GM21447 (cell line): ENCODE measurements at regions not wholly inside any gene's neighbourhood (a gene's known extent, or its start where the extent isn't known, plus 50 kb on each side); places are given as distances from the start of the nearest gene placed in this dataset.

Experiments
- ATAC-seq: cut with Tn5 transposase; IDR thresholded peaks from one replicate; pipeline ENCODE4 v1.9.1; 2021; ENCODE audit not compliant: unreplicated experiment

DNA sequence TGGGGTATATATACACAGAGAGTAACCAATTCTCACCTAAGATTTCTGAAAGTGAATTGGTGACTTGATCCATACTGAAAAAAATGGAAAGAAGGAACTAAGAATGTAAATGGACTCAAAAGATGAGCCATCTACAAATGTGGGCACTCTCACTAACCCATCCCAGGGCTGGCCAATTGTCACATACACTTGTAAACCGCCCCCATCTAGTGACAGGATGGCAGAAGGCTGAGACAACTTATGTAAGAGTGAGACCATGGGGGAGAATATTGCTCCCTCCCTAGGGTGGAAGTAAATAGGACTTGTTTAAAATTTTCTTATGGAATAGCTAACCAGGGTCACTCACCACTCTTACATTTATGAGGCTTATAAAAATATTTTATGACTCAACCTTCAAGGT is 377.1 kb upstream of the ISX start:
- ATAC-seq = no peak

DNA sequence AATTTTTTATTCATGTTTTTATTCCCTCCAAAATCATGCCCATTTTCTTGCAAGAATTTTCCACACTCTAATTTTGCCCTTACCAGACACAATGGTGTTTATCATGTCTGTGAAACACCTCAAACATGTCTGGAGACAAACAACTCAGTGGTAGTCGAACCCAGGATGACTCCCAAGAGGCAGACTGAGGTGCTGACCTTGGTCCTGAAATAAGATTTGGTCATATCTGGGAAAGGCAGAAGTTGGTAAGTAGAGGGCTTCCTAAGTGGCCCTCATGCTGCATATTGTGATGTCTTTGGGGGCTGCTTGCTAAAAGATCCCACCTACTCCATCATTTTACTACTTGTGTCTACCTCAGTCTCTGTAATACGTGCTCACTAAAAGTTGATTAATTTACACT is 369.4 kb upstream of the ISX start:
- no peak for ATAC-seq

DNA sequence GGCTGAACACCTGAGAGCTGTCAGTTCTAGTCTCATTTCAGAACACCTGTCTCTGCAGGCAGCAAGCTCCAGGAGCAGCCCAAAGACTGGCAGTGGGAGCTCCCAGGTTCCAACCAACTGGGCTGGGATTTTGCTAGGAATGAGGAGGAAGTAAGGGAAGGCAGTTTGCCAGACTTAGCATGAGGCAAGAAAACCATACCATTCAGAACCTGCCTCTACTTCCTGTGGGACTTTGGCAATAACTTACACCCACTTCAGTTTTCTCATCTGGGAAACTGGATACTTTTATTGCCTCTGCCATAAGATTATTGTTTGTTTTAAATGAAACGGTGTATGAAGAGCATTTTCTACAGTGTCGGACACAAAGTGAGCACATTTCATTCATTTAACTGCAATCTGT is 363.7 kb upstream of the ISX start:
- no peak for ATAC-seq

DNA sequence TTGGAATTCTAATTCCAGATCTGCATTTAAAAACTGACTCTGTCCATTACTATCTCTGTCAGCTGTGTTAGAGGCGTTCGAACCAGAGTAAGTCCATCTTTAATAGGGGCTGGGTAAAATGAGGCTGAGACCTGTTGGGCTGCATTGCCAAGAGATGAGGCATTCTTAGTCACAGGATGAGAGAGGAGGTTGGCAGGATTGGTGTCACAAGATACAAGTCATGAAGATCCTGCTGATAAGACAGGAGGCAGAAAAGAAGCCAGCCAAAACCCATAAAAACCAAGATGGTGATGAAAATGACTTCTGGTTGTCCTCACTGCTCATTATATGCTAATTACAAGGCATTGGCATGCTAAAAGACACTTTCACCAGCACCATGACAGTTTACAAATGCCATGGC is 356.3 kb upstream of the ISX start:
- ATAC-seq = no peak

DNA sequence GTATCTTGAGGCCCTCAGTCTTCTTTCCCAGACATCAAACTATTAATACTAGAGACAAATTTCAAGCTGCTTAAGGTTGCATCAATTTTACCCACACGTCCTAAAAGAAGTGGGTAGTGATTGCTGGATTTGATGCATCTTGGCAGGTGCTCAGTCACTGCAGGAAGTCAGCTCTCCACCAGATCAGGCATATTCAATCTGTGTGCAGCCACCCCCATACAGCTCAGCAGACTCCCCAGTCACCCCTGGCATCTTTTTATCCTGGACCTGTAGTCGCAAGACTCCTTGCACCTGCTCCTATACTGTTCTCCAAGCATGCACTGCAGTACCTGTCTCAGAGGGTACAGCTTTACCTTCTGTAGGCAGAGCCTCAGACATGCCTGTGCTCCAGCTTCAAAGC is 343.1 kb upstream of the ISX start:
- no peak for ATAC-seq

DNA sequence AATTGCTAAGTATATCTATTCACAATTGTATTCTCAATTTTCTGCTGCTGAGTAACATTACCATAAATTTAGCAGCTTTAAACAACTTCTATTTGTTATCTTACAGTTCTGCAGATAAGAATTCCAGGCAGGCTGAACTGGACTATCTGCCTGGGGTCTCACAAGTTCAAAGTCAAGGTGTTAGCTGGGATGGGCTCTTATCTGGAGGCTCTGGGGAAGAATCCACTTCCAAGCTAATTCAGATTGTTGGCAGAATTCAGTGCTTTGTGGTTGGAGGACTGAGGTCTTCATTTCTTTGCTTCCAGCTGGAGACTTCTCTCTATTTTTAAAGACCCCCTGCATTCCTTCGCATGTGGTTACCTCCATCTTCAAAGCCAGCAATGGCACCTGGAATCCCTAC is 329.9 kb upstream of the ISX start:
- ATAC-seq = no peak

DNA sequence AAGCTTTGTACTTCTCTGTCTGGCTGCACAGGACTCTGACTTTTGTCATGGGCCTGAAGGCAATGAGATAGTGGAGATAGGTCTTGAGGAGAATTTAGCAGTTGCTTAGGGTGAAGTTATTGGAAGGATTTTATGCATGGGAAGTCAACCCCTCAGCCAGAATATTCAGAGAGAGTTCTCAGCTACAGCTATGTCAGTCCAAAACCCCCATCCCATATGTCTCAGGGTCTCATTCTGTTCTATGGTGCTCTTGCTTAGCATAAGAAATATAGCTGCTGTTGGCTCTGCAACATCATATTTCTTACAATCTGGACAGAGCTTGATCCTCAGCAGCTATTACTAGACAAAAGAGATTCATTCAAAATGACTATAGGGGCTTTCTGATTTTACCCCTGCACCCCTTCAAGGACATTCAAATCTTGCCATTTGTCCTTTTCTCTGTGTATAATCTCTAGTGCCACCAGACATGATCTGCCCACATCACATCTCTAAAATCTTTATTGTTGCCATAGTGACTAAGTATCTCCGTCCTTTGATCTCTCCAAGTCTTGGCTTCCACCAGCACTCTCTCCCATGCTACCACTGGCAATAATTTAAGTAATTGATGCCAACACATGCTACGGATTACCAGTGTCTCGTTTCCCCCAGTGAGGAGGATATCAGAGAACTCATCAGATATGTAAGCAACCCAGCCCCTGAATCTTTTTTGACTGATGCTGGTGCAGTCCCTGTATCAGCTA is 327.1 kb upstream of the ISX start:
- ATAC-seq = no peak

DNA sequence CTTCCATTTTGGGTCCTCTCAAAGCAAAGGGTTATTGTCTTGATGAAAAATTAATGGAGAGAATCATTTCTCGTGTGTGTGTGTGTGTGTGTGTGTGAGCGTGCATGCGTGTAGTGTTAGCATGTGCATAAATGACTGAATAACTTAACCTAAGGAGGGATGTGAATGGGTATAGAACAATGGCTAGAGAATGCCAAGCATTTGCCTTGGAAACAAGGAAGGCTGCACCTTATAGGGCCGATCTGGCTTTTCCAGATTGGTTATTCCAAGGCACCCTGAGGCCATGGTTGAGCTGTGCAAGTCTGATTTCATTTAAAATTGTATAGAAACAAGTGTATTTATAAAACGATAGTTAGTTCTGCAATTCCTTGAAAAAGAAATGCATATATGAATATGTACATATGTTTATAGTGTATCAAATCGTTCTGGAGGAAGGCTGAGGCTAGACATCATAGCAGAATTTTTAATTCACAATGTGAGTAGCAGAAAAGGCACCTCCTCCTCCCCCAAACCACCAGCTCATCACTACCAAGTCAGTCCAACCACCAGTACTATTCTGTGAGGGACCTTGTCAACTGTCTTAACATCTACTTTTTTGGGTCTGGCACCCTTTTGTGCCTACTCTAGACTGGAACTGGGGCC is 322.7 kb upstream of the ISX start:
- ATAC-seq = no peak

DNA sequence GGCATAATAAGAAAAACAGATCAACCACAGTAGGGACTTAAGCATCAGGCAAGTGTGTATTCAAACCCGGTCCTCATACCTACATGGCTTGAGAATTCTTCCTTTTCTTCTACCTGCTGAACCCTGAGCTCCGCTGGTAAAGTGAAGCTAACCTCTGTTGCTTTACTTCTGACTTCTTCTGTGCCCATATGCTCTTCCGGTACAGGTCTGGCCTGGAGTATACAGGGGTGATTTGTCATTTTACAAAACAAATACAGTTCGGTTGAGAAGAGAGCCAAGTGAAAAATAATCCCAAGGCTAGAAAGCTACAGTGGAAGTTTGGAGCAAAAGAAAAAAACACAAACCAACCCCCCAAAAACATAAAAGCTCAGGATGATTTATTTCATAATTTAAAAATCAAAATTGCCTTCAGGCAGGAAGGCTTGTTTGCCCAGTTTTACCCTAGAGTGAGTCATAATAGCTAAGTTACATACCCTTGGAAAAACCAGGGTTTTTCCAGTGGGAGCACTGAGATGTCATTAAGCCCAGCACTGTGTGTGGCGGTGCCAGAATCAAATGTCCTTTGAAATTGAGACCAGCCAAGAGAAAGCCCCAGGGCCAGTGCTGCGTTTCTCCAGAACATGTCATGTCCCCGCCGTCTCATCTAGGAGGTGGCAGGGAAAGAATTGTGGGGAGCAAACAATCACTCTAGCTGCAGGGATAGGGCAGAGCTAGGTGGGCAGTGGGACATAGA is 305.5 kb upstream of the ISX start:
- ATAC-seq = no peak

DNA sequence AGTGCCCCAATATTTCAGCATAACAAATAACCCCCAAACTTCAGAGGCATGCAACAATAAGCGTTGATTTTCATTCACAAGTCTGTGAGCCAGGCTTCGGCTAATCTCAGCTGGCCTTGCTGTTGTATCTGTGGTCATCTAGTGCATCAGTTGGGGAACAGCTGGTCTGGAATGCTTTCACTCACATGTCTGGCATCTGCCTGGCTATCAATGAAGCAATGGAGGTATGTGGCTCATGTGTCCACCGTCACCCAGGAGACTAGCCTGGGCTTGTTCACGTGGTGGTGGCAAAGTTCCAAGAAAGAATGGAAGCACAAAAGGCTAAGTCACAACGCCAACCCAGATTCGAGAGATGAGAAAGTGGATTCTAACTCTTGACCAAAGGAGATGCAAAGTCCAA is 304.8 kb upstream of the ISX start:
- ATAC-seq = no peak

DNA sequence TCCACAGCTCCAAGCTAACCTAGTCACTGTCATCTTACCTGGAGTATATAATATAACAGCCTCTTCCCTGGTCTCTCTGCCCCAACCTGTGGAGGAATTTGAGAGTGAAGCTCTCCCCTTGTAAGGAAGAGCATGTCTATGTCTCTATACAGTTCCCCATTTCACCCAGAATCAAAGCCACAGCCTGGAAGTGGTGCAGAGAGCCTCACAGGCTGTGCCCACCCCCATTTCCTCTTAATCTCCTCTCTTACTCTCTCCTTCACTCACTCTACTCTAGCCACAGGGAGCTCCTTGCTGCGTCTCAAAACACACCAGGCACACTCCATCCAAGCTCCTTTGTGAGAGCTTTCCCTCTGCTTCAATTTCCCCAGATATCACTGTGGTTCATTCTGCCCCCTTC is 302.5 kb upstream of the ISX start:
- no peak for ATAC-seq

DNA sequence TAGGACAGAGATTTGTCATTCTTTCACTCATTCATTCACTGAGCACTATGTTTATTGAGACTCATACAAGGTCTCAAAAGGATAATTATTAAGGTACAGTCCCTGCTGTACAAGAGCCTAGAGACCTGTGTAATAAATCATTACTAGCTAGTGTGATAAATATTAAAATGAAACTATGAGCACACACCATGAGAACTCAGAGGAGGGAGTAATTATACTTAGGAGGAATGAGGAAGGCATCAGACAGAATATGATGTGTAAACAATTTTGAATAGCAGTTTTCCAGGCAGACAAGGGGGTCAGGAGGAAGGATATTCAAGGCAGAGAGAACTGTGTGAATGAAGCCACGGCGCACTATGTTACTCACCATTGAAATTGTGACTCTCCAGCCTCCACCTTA is 300.8 kb upstream of the ISX start:
- ATAC-seq = no peak

DNA sequence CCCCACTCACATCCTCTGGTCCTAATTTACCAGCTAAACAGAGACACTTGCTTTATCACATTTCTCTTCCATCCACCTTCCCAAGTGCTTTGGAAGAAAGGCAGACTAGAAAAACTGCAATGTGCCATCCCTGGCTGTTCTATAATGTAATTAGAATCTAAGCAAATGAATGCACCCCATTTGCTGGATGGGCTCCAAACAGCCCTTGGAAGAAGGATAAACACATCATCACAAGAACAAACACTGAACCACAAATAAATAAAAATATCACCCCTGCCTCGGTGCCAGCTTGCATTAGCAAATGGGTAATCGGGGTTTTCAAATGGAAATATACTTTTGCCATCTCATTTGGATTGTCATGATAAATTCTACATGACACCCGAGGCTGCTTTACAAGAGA is 296.6 kb upstream of the ISX start:
- no peak for ATAC-seq

DNA sequence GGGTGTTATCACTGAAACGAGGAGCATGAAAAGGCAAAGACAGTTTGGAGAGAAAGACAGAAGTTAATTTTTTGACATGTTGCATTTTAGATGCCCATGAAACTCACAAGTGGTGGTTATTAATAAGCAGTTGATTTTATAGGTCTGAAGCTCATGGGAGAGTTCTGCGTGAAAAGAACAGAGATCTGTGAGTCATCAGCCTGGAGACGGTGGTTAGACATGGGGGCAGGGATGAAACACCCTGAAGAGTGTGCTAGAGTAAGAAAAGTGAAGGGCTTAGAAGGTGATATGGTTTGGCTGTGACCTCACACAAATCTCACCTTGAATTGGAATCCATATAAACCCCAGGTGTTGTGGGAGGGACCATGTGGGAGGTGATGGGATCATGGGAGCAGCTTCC is 289.1 kb upstream of the ISX start:
- no peak for ATAC-seq

DNA sequence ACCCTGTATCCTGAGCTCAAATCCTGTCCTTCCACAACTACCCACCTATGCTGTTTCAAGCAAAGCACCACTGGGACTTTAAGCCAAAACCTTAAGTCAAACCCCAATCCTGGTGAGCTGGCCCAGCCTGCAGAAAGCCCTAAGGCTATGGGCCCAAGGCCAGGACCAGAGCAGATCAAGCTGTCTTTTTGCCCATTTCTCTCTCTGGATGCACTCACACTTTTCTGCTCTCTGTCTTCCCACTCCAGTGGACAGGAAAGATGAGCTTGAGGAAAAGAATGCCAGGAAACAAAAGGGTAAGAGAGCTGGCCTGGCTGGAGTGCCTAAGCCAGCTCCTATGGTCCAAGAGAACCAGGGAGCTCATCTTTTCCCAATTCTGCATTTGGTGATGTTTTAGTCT is 284.3 kb upstream of the ISX start:
- ATAC-seq = no peak

DNA sequence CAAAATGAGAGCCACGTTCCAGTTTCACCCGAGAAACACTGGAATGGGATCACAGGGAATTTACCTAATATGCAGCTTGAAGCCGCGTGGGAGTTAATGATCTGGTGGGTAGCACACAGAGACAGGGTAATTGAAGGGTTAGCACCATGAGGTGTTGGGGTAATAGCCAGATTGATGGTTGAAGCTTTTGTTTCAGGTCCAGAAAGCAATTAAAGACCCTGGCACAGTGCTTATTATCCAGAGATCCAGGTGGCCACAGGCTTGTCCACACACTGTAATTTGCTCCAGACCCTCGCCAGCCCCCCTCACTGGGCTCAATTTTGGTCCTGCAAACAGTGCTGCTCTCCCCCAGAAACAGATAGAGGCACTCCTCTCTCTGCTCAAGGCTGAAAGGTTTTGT is 282.5 kb upstream of the ISX start:
- ATAC-seq = no peak

DNA sequence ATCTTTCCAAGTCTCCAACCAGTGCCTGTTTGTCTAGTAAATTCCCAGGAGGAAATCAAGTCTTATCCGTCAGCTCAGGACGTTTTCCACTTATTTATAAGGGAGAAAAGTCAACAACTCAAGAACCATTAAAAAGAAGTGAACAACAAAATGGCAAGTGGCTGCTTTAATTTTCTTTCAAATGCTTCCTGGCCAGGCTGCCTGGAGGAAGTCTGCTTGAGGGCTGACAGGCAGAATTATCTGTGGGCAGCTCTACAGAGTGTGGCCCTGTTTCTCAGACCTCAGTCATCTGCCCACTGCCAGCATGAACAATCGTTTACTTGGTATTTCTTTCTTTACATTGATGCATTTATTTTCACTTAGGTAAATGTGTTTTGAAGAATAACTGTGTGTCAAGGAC is 281.9 kb upstream of the ISX start:
- ATAC-seq = no peak

DNA sequence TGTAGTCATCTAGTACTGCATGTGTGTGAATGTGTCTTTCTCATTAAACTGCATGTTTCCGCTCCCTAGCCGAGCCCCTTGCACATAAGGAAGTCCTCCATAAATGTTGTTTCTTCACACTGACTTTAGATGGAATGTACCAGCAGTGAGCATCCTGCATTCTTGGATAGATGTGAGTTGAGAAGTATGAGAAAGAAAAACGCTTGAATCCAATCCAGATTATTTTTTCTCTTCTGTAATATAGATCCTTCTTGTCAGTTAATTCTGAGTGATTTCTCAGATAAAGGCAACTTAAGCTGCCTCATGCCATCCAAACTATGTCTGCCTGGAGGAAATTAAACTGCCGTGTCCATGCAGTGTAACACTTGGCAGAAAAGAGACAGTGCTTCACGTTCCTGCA is 268.1 kb upstream of the ISX start:
- ATAC-seq = no peak

DNA sequence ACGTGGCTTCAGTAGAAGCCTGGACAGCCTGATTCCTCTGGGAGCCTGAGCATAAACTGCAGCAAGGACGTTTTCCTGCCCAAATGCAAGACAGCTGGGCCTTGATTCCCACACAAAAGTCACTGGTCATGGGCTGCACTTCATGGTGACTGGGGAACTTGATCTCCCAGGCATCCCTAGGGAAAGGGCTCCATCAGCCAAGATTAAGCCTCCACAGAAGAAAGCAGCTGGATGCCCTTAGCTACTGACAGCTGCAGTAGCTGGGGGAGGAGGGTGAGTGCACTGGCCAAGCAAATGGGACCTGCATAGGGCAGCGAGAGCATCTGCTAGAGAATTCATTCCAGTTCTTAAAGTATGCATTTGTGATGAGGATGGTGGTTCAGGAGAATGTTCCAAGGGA is 267.4 kb upstream of the ISX start:
- ATAC-seq = no peak

DNA sequence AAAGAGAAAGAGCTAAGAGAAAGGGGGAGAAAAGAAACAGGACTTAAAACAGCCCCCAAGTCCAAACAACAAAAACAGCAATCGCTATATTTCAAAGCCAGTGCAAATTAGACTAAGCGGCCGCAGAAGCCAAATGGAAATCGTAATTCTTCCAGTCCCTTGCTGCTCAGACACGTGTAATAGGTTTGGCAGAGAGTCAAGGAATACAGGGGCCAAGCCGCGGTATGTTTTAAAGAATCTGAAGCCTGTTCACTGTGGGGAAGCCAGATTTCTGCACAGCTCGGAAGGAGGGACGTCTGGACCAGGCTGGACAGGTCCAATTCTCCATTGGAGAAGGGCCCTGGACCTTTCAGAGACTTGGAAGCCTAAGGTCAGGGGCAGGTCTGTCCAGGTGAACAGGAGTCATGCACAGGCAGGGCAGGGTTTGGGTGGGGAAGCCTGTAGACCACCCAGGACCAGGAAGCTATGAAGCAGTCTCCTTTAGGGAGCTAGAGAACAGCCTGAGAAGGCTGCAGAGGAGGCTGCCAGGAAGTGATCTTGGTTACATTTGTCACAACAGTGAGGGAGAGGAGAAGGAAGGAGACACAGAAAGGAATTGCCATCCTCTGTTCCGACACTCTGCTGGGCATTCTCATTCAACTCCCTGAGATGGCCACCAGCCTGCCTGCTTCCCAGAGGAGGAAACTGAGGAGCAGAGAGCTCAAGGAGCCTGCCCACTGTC is 265.5 kb upstream of the ISX start:
- no peak for ATAC-seq

DNA sequence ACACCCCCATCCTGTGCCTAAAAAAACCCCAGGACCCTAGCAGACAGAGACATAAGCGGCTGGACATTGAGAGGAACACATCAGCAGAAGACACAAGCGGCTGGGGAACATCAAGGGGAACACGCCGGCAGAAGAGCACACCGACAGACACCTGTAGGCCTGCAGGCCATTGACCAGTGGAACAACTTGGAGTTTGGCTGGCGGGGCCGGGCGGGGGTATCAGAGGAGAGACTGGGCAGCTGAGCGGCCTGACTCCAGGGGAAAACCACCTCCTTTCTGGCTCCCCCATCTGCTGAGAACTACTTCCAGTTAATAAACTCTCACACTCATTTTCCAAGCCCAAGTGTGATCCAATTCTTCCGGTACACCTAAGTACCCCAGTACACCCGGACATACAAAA is 264.7 kb upstream of the ISX start:
- no peak for ATAC-seq

DNA sequence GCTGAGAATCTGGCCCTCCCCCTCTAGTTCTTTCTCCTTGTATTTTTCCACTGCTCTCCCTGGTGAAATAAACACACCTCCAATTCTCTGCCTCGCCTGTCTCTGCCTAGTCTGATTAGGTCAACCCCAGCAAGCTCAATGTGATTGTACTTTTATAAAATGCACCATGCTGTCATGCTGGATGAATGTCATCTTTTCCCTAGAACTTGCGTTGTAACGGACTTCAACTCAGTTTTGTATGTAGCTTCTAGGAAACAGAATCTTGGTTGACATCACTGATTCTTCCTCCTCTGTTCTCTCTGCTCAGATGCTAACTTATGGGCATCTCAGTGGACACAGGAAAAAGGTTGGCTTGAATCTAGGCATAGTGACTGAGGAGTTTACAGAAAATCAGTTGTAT is 261.9 kb upstream of the ISX start:
- ATAC-seq = no peak
